ENCODE measurements at regions not wholly inside any gene's neighbourhood (a gene's known extent, or its start where the extent isn't known, plus 50 kb on each side); places are given as distances from the start of the nearest gene placed in this dataset.

GRCh38 chr12:77577791-77578190, 252.9 kb upstream of the NAV3 start:
- BruUV-seq (replicated peaks) = no TSS peak

GRCh38 chr12:77575376-77575919, 255.2 kb upstream of the NAV3 start:
- ChIA-PET POLR2A (no interaction called here), CTCF (no interaction called here)
- DNase-seq (ENCODE audit: low read depth, low spot score) (no peak), ATAC-seq (no peak)
- Histone ChIP-seq H3K36me3 (ENCODE audit: control insufficient read depth, insufficient read depth, low read length) (no peaks in the 10 kb centered on the region), H3K27me3 (ENCODE audit: control insufficient read depth, insufficient read depth, low read length) (no peaks in the 10 kb centered on the region), H3K27ac (ENCODE audit: low read length) (no peak overlapping the region), H3K4me3 (ENCODE audit: low read depth in 2 of 2, low read length in 2 of 2) (no peak overlapping the region), H3K4me1 (ENCODE audit: control insufficient read depth, insufficient read depth, low read length) (no peaks in the 10 kb centered on the region), H3K9me3 (ENCODE audit: control insufficient read depth, insufficient read depth, low read depth, low read length) (no peaks in the 10 kb centered on the region)
- intact Hi-C loops (cut with micrococcal nuclease; ENCODE audit: unreplicated experiment) (no loop called here), in situ Hi-C loops (cut with HindIII; ENCODE audit: low pct_unique_long_range_greater_than_20kb, low sequenced_read_pairs) (no loop called here)
- BruUV-seq (replicated peaks) = no TSS peak
- TF ChIP-seq SIN3A (IDR thresholded peaks at IDR 0.05; ENCODE audit: borderline replicate concordance, insufficient read depth, low read depth, low read length) (no peak), POLR2AphosphoS5 (IDR thresholded peaks at IDR 0.05; ENCODE audit: low read depth, low read length) (no peak), REST (IDR thresholded peaks at IDR 0.05; ENCODE audit: insufficient read depth in 1 of 2, low read depth in 2 of 2, low read length in 1 of 2) (no peak), TCF7L2 (IDR thresholded peaks at IDR 0.05; ENCODE audit: low read depth, low read length) (no peak), CTCF (IDR thresholded peaks at IDR 0.05) (no peak)

More at GRCh38 chr12:77577791-77578190, 252.9 kb upstream of the NAV3 start:
- Histone ChIP-seq H3K9me3 (ENCODE audit: control insufficient read depth, insufficient read depth, low read depth, low read length) (no peaks in the 10 kb centered on the region), H3K36me3 (ENCODE audit: control insufficient read depth, insufficient read depth, low read length) (no peaks in the 10 kb centered on the region), H3K27ac (ENCODE audit: low read length) (no peak overlapping the region), H3K27me3 (ENCODE audit: control insufficient read depth, insufficient read depth, low read length) (no peaks in the 10 kb centered on the region), H3K4me3 (ENCODE audit: low read depth in 2 of 2, low read length in 2 of 2) (no peak overlapping the region), H3K4me1 (ENCODE audit: control insufficient read depth, insufficient read depth, low read length) (no peaks in the 10 kb centered on the region)
- CTCF ChIA-PET = no interaction called here
- POLR2A ChIA-PET = no interaction called here
- in situ Hi-C loops (cut with HindIII; ENCODE audit: low pct_unique_long_range_greater_than_20kb, low sequenced_read_pairs) = no loop called here
- ATAC-seq (no peak), DNase-seq (ENCODE audit: low read depth, low spot score) (no peak)
- intact Hi-C loops (cut with micrococcal nuclease; ENCODE audit: unreplicated experiment) = no loop called here
- TF ChIP-seq CTCF (IDR thresholded peaks at IDR 0.05) (no peak), REST (IDR thresholded peaks at IDR 0.05; ENCODE audit: insufficient read depth in 1 of 2, low read depth in 2 of 2, low read length in 1 of 2) (no peak), TCF7L2 (IDR thresholded peaks at IDR 0.05; ENCODE audit: low read depth, low read length) (no peak), SIN3A (IDR thresholded peaks at IDR 0.05; ENCODE audit: borderline replicate concordance, insufficient read depth, low read depth, low read length) (no peak), POLR2AphosphoS5 (IDR thresholded peaks at IDR 0.05; ENCODE audit: low read depth, low read length) (no peak)

Measured in Panc1 (cell line).